IPS-20b (cell line): ENCODE measurements at regions not wholly inside any gene's neighbourhood (a gene's known extent, or its start where the extent isn't known, plus 50 kb on each side); places are given as distances from the start of the nearest gene placed in this dataset.

Experiments
- H3K27ac ChIP-seq: one replicate; pipeline ENCODE4 v1.5.1; 2013; ENCODE audit warnings: low read length
- H3K27me3 ChIP-seq: 2 replicates; pipeline ENCODE4 v1.6.1; 2013; ENCODE audit warnings: mild to moderate bottlenecking, low read length, inconsistent platforms; ENCODE audit not compliant: insufficient read depth
- H3K36me3 ChIP-seq: 2 replicates; pipeline ENCODE4 v1.6.1; 2013; ENCODE audit warnings: low read depth, mild to moderate bottlenecking, inconsistent platforms, low read length, moderate library complexity; ENCODE audit not compliant: insufficient read depth
- H3K4me1 ChIP-seq: 2 replicates; pipeline ENCODE4 v1.6.1; 2013; ENCODE audit warnings: mild to moderate bottlenecking, control low read depth, inconsistent platforms, low read length, moderate library complexity; ENCODE audit not compliant: insufficient read depth
- H3K4me3 ChIP-seq: 2 replicates; pipeline ENCODE4 v1.5.1; 2013; ENCODE audit warnings: mild to moderate bottlenecking, low read length, inconsistent platforms
- H3K9ac ChIP-seq: 2 replicates; pipeline ENCODE4 v1.6.1; 2013; ENCODE audit warnings: low read depth, mild to moderate bottlenecking, inconsistent platforms, low read length, moderate library complexity
- H3K9me3 ChIP-seq: 2 replicates; pipeline ENCODE4 v1.6.1; 2013; ENCODE audit warnings: mild to moderate bottlenecking, low read depth, low read length, inconsistent platforms; ENCODE audit not compliant: insufficient read depth

DNA sequence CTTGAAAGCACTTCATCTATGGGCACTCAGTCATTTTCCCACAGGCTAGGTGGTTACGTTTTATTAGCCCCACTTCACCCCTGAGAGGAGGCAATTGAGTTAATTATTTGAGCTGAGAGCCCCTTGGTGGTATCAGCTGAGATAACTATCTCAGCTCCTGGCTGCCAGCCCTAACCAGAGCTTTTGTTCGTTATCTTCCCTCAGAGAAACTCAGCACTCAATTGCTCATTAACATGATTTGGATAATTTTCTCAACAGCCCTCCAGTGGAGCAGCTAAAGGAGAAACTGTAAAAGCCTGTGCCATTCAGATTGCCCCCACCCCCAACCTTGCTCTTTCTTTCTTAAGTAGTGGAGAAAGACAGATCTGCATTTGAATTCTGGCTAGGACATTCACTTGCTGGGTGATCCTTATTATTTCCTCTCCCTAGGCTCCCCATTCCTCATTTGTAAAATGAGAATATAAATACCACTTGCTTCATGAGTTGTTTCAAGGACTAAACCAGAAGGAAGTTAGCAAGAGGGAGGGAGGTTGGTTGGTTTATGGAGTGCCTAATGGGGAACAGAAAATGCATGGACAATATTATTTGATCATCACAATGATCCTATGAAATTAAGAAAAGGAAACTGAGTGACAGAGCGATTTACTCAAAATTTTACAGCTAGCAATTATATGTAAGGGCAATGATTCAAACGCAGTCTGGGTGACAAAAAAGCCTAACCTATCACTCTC lies 218.7 kb upstream of the FGGY start:
- Histone ChIP-seq H3K27ac (peak overlapping the region; percentile 96), H3K4me3 (peak overlapping the region; percentile 65), H3K9ac (peak overlapping the region; percentile 82), H3K36me3 (no peaks in the 10 kb centered on the region), H3K27me3 (no peaks in the 10 kb centered on the region), H3K9me3 (no peaks in the 10 kb centered on the region), H3K4me1 (peaks cover 50% of the 10 kb centered on the region)

DNA sequence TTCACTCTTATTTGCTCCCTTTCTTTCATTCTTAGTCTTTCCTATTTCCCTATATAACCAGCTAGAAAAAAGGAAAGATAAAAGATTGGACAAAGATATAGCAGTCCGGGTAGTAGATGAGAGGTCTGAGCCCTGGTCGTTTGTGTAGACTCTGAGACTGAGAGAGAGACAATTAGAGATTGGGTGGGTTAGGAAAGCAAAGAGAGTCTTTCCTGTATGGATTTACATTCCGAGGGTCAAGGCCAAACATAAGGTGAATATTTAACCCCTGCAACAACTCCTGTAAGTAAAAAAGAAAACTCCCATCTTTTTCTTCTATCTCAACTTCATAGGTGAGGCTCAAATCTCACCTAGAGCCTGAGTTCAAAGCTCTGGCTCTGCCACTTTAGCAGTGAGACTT lies 218.0 kb upstream of the FGGY start:
- Histone ChIP-seq H3K9me3 (no peaks in the 10 kb centered on the region), H3K27me3 (no peaks in the 10 kb centered on the region), H3K4me3 (peak overlapping the region; percentile 65), H3K27ac (peak overlapping the region; percentile 49), H3K36me3 (no peaks in the 10 kb centered on the region), H3K4me1 (peaks cover 49% of the 10 kb centered on the region), H3K9ac (peak overlapping the region; percentile 58; the same call in 1 of the 2 replicates)

DNA sequence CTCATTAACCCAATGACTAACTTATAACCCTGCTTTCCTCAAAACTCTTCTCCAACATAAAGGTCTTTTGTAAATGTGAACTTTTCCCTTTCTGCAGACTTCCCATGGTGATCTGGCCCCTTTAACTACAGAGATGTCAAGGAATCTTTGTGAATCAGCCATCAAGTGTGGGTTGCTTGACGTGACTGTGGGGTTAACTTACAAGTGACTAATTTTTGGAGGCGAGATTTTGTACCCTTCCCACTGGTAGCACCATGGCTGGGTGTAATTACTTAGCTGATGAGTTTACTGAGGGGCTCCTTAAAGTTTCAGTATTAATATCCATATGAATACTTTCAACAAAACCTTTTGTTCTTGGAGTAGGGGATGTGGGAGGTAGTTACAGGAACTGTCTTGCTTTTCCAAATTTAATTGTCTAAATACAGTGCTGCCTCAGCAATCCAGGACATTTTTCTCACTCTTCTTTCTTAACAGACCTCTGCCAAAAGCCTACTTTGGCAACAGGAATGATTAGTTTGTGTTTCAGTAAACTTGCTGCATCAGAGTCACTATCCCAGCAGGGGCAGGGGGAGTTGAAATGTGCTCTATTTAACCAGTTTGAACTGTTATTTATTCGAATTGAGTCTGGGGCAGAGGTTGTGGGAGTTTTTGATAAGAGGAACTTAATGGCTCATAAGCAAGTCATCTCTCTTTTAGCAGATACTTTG lies 217.3 kb upstream of the FGGY start:
- peak overlapping the region; percentile 58; the same call in 1 of the 2 replicates for H3K9ac ChIP-seq
- H3K9me3 ChIP-seq: no peaks in the 10 kb centered on the region
- H3K4me3 ChIP-seq: peak overlapping the region; percentile 65; the same call in 1 of the 2 replicates
- peak overlapping the region; percentile 49 for H3K27ac ChIP-seq
- H3K27me3 ChIP-seq: no peaks in the 10 kb centered on the region
- H3K4me1 ChIP-seq: peaks cover 51% of the 10 kb centered on the region
- no peaks in the 10 kb centered on the region for H3K36me3 ChIP-seq

DNA sequence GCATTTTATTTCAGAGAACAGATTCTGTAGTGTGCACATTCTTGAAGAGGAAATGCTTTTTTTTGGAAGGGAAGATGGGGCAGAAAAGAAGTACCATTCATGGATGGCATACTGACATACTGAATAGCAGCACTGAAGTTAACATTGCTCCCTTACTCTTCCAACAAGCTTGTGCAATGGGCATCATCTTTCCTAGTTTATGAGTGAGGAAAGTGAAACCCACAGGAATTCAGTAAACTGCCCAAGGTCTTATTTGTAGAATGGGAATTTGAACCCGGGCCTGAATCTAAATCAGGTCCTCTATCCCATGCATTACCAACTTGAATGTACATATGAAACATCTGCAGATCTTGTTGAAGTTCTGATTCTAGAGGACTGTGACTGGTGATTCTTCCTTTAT lies 215.7 kb upstream of the FGGY start:
- no peak overlapping the region for H3K4me3 ChIP-seq
- H3K36me3 ChIP-seq: no peaks in the 10 kb centered on the region
- no peaks in the 10 kb centered on the region for H3K9me3 ChIP-seq
- peaks cover 45% of the 10 kb centered on the region for H3K4me1 ChIP-seq
- no peak overlapping the region for H3K9ac ChIP-seq
- no peaks in the 10 kb centered on the region for H3K27me3 ChIP-seq
- no peak overlapping the region for H3K27ac ChIP-seq

DNA sequence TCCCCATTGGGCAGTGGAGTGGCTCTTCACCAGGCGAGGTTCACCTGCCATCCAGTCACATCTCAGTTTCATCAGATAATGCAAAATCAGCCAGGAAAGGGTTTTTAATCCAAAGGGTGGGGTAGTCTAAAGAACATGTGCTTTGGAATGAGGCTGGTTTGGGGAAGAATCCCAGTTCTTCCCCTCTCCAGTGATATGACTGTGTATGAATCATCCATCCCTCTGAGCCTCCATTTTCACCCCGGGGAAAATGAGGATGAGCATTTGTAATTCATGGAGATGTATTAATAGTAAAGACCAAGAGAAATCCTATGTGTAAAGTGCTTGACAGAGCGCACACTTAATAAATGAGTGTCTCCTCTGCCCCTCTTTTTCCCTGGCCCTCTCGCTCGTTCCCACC lies 215.1 kb upstream of the FGGY start:
- H3K4me1 ChIP-seq: peaks cover 40% of the 10 kb centered on the region
- H3K9ac ChIP-seq: no peak overlapping the region
- H3K4me3 ChIP-seq: no peak overlapping the region
- H3K9me3 ChIP-seq: no peaks in the 10 kb centered on the region
- no peaks in the 10 kb centered on the region for H3K27me3 ChIP-seq
- no peaks in the 10 kb centered on the region for H3K36me3 ChIP-seq
- H3K27ac ChIP-seq: no peak overlapping the region

DNA sequence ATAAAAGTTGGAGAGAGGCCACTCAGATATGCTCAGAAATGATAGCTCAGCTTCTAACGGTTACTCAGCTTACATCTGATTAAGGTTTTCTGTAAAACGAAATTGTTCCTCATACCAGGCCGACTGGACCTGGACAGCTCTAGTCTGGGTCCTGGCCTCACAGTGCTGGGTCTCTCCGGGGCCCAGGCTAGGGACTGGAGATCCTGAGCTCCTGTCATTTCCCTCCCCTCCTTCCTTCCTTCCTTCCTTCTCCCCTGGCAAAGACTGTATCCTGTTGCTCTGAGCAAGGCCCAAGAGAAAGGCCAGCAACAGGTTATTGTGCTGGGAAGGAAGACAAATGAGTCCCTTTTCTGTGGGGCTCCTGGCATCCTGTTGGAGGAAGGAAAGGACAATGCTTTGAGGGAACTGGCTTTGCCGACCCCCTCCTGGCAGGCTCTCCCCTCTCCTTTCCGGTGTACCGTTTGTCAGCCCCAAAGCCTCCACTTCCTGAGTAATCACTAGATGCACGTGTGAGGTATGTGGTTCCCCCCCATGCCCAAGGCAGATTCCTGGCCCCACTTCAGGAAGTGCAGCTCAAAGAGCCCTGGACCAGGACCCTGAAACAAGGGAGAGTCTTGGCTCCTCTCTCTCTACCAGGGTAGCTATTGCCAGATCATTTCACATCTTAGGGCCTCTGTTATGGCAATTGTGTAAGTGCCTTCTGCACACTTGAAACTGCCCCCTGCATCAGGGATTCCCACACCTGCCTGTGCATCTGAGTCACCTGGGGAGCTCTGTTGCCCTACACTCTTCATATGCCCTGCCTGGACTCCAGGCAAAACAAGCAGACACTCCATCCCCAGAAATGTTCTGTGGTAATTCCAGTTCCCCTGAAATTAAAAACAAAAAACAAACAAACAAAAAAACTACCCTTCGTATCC lies 212.7 kb upstream of the FGGY start:
- no peaks in the 10 kb centered on the region for H3K36me3 ChIP-seq
- peaks cover 18% of the 10 kb centered on the region for H3K4me1 ChIP-seq
- H3K27me3 ChIP-seq: no peaks in the 10 kb centered on the region
- H3K4me3 ChIP-seq: no peak overlapping the region
- H3K9me3 ChIP-seq: no peaks in the 10 kb centered on the region
- H3K9ac ChIP-seq: no peak overlapping the region
- H3K27ac ChIP-seq: no peak overlapping the region

DNA sequence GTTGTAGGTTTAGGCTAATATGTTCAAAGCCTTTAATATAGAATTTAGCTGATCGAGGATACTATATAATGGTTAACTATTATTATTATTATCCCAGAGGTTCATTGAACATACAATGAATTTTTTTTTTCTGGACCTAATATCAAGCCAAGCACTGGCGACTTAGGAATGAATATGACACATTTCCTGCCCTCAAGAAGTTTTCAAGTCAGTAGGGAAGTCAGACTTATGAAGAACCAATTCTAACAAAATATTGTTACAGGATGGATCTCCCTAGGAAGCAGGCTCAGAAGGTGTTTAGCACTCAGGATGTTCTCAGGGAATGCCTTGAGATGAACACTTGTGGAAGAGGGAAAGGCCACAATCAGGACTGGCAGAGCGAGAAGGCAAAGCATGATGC lies 211.8 kb upstream of the FGGY start:
- peaks cover 9% of the 10 kb centered on the region for H3K4me1 ChIP-seq
- H3K9ac ChIP-seq: no peak overlapping the region
- H3K4me3 ChIP-seq: no peak overlapping the region
- H3K36me3 ChIP-seq: no peaks in the 10 kb centered on the region
- no peaks in the 10 kb centered on the region for H3K9me3 ChIP-seq
- no peak overlapping the region for H3K27ac ChIP-seq
- H3K27me3 ChIP-seq: no peaks in the 10 kb centered on the region

DNA sequence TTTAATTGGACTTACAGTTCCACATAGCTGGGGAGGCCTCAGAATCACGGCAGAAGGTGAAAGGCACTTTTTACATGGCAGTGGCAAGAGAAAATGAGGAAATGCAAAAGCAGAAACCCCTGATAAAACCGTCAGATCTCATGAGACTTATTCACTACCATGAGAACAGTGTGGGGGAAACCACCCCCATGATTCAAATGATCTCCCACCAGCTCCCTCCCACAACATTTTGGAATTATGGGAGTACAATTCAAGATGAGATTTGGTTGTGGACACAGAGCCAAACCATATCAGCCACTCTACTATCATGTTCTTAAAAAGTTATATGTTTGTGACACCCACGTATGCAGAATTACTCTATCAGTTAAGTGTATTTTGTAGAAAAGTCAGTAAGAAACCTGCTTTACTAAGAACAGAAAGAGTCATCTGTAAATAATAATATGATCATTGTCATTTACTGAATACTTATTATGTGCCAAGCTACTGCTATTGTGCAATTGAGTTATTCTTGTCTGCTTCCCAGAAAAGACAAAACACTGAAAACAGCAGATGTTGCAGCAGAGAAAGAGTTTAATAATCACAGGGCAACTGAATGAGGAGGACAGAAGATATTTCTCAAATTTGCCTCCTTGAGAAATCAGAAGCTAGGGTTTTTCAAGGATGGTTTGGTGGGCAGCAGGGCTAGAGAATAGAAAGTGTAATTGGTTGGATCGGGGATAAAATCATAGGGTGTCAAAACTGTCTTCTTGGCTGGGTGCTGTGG lies 207.7 kb upstream of the FGGY start:
- no peak overlapping the region for H3K27ac ChIP-seq
- H3K4me1 ChIP-seq: peaks cover 10% of the 10 kb centered on the region
- no peaks in the 10 kb centered on the region for H3K9me3 ChIP-seq
- no peak overlapping the region for H3K9ac ChIP-seq
- H3K36me3 ChIP-seq: no peaks in the 10 kb centered on the region
- no peaks in the 10 kb centered on the region for H3K27me3 ChIP-seq
- H3K4me3 ChIP-seq: no peak overlapping the region

DNA sequence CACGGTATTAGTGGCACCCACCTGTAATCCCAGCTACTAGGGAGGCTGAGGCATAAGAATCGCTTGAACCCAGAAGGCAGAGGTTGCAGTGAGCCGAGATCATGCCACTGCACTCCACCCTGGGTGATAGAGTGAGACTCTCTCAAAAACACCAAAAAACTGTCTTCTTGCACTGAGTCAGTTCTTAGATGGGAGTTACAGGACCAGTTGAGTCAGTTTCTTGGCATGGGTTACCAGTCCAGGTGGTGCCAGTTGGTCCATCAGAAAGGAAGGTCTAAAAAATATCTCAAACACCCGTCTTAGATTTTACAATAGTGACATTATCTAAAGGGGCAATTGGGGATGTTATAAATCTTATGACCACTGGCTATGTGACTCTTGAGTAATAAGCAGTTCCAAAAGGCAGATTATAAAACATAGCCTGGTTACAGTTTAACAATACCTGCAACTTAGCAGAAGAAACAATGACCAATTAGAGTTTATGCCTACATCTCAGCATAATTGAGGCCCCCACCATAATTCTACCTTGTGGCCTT lies 206.9 kb upstream of the FGGY start:
- no peak overlapping the region for H3K9ac ChIP-seq
- no peak overlapping the region for H3K4me3 ChIP-seq
- H3K27me3 ChIP-seq: no peaks in the 10 kb centered on the region
- no peaks in the 10 kb centered on the region for H3K36me3 ChIP-seq
- H3K27ac ChIP-seq: no peak overlapping the region
- no peaks in the 10 kb centered on the region for H3K9me3 ChIP-seq
- peaks cover 10% of the 10 kb centered on the region for H3K4me1 ChIP-seq

DNA sequence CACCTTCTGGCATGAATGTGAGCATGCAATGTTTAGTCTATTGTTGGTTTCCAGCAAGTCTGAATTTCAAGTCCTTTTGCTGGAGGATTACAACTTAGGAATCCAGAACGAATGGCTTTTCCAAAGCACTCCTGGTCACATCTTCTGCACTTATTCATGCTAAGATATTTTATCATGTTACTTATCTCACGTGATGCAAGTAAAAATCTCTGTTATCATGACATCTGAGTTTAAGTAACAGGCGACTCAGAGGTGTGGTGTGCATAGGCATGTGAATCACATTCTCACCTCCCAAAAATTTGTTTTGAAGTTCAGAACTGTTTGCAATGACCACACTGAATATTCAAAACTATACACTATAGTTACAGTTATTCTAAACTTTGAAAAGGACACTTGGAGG lies 204.8 kb upstream of the FGGY start:
- no peaks in the 10 kb centered on the region for H3K36me3 ChIP-seq

DNA sequence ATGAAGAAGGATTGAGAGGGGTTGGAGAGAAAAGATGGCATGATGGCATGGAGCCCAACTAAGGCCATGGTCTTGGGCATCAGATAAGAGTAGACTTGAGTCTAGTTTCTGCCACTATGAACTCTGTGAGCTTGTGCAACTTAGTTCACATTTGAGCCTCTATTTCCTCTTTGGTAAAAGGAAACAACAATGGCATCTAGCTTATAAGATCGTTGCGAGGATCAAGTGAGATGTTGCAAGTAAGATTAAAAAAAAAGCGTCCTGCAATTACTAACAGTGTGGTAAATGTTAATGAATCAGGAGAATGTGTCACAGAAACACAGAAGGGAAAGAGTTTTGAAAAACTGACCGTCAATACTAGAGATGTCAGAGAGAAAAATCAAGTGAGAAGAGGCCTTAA lies 202.9 kb upstream of the FGGY start:
- Histone ChIP-seq H3K9ac (no peak overlapping the region), H3K4me1 (peaks cover 10% of the 10 kb centered on the region), H3K4me3 (no peak overlapping the region), H3K27me3 (no peaks in the 10 kb centered on the region), H3K27ac (no peak overlapping the region), H3K36me3 (no peaks in the 10 kb centered on the region), H3K9me3 (no peaks in the 10 kb centered on the region)

More for the DNA sequence above, 204.8 kb upstream of the FGGY start:
- no peak overlapping the region for H3K4me3 ChIP-seq
- H3K9ac ChIP-seq: no peak overlapping the region
- no peaks in the 10 kb centered on the region for H3K27me3 ChIP-seq
- H3K9me3 ChIP-seq: no peaks in the 10 kb centered on the region
- no peak overlapping the region for H3K27ac ChIP-seq
- H3K4me1 ChIP-seq: peaks cover 10% of the 10 kb centered on the region
